ENCODE measurements at regions not wholly inside any gene's neighbourhood (a gene's known extent, or its start where the extent isn't known, plus 50 kb on each side); places are given as distances from the start of the nearest gene placed in this dataset.
"Not testable (repeated sequence)": the region's sequence is repeated elsewhere in the genome, so short reads cannot be mapped to it uniquely, and the experiment has no call there.

GRCh38 chr9:68608763-68609162 is 68.1 kb upstream of the TMEM252 start:
- Mint-ChIP-seq H3K4me1 (ENCODE audit: low read depth) (peaks cover 3% of the 10 kb centered on the region), H3K36me3 (ENCODE audit: insufficient read depth) (no peaks in the 10 kb centered on the region), H3K4me3 (ENCODE audit: low read depth) (no peak overlapping the region), H3K9me3 (ENCODE audit: low read depth) (no peaks in the 10 kb centered on the region), H3K27me3 (peaks cover 11% of the 10 kb centered on the region), H3K27ac (no peak overlapping the region)
- DNase-seq (ENCODE audit: low spot score, unreplicated experiment) = no peak
- TF ChIP-seq CTCF (IDR thresholded peaks at IDR 0.05; ENCODE audit: unreplicated experiment) = no peak

GRCh38 chr9:68609901-68610415 is 69.3 kb upstream of the TMEM252 start:
- Mint-ChIP-seq H3K9me3 (ENCODE audit: low read depth) (peaks cover under 1% of the 10 kb centered on the region), H3K4me3 (ENCODE audit: low read depth) (no peak overlapping the region), H3K36me3 (ENCODE audit: insufficient read depth) (no peaks in the 10 kb centered on the region), H3K27me3 (peaks cover 11% of the 10 kb centered on the region), H3K27ac (no peak overlapping the region), H3K4me1 (ENCODE audit: low read depth) (no peaks in the 10 kb centered on the region)
- TF ChIP-seq CTCF (IDR thresholded peaks at IDR 0.05; ENCODE audit: unreplicated experiment) = no peak
- no peak for DNase-seq (ENCODE audit: low spot score, unreplicated experiment)

DNA sequence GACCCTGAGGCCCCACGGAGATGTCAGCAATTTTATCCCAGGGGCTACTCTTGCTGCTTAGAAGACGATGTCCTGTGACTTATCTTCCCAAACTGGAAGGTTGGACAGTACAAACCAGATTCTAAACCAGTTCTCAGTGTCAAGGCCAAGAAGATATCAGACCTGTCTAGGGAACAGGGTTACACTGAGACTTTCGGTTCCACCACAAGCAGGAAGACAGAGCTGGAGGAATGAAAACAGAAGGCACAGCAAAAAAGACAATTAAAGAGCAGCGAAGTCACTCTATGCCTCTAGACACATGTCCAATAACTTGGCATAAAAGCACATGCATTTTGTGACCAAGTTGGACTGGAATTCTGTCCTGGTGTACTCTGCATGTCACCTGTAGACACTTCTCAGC is 73.4 kb upstream of the TMEM252 start:
- no peak for DNase-seq (ENCODE audit: low spot score, unreplicated experiment)
- TF ChIP-seq CTCF (IDR thresholded peaks at IDR 0.05; ENCODE audit: unreplicated experiment) = no peak
- H3K27me3 Mint-ChIP-seq = peaks cover 5% of the 10 kb centered on the region
- no peak overlapping the region for H3K27ac Mint-ChIP-seq
- H3K4me3 Mint-ChIP-seq (ENCODE audit: low read depth) = no peak overlapping the region
- H3K9me3 Mint-ChIP-seq (ENCODE audit: low read depth) = peaks cover 10% of the 10 kb centered on the region
- no peaks in the 10 kb centered on the region for H3K36me3 Mint-ChIP-seq (ENCODE audit: insufficient read depth)
- no peaks in the 10 kb centered on the region for H3K4me1 Mint-ChIP-seq (ENCODE audit: low read depth)

DNA sequence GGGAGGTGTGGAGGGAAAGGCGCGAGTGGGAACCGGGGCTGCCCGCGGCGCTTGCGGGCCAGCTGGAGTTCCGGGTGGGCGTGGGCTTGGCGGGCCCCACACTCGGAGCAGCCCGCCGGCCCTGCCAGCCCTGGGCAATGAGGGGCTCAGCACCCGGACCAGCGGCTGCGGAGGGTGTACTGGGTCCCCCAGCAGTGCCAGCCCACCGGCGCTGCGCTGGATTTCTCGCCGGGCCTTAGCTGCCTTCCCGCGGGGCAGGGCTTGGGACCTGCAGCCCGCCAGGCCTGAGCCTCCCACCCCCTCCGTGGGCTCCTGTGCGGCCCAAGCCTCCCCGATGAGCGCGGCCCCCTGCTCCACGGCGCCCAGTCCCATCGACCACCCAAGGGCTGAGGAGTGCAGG is 76.3 kb upstream of the TMEM252 start:
- not testable (repeated sequence) for H3K36me3 Mint-ChIP-seq (ENCODE audit: insufficient read depth); DNase-seq (ENCODE audit: low spot score, unreplicated experiment); H3K27ac Mint-ChIP-seq; H3K4me1 Mint-ChIP-seq (ENCODE audit: low read depth); H3K9me3 Mint-ChIP-seq (ENCODE audit: low read depth); H3K27me3 Mint-ChIP-seq; H3K4me3 Mint-ChIP-seq (ENCODE audit: low read depth)

- Mint-ChIP-seq H3K4me1 (ENCODE audit: low read depth) (no peaks in the 10 kb centered on the region), H3K4me3 (ENCODE audit: low read depth) (no peak overlapping the region), H3K36me3 (ENCODE audit: insufficient read depth) (no peaks in the 10 kb centered on the region), H3K27ac (no peak overlapping the region), H3K9me3 (ENCODE audit: low read depth) (peaks cover 10% of the 10 kb centered on the region), H3K27me3 (peaks cover 6% of the 10 kb centered on the region)
- DNase-seq (ENCODE audit: low spot score, unreplicated experiment) = no peak
- no peak for TF ChIP-seq CTCF (IDR thresholded peaks at IDR 0.05; ENCODE audit: unreplicated experiment)
These were observed 78.4 kb upstream of the TMEM252 start for GRCh38 chr9:68619072-68619471.

GRCh38 chr9:68619636-68620035 is 79.0 kb upstream of the TMEM252 start:
- H3K4me3 Mint-ChIP-seq (ENCODE audit: low read depth) = no peak overlapping the region
- DNase-seq (ENCODE audit: low spot score, unreplicated experiment) = no peak
- no peak overlapping the region for H3K27ac Mint-ChIP-seq
- peaks cover 10% of the 10 kb centered on the region for H3K9me3 Mint-ChIP-seq (ENCODE audit: low read depth)
- no peaks in the 10 kb centered on the region for H3K4me1 Mint-ChIP-seq (ENCODE audit: low read depth)
- peaks cover 6% of the 10 kb centered on the region for H3K27me3 Mint-ChIP-seq
- no peak for TF ChIP-seq CTCF (IDR thresholded peaks at IDR 0.05; ENCODE audit: unreplicated experiment)
- no peaks in the 10 kb centered on the region for H3K36me3 Mint-ChIP-seq (ENCODE audit: insufficient read depth)
